GM19239 (cell line): ENCODE measurements at regions not wholly inside any gene's neighbourhood (a gene's known extent, or its start where the extent isn't known, plus 50 kb on each side); places are given as distances from the start of the nearest gene placed in this dataset.
"Not testable (repeated sequence)": the region's sequence is repeated elsewhere in the genome, so short reads cannot be mapped to it uniquely, and the experiment has no call there.

Experiments
- DNase-seq: peaks from one replicate; pipeline ENCODE4 v3.0.0; 2011; ENCODE audit warnings: low spot score; ENCODE audit not compliant: insufficient read length
- FAIRE-seq: peaks from 2 replicates; lab custom pipeline; 2011; peaks lifted over from hg19 to GRCh38; lab: Jason Lieb, UNC

- not testable (repeated sequence) for FAIRE-seq
Measured at GRCh38 chr15:20473465-20473864, 68.1 kb downstream of the GOLGA6L6 start.

DNA sequence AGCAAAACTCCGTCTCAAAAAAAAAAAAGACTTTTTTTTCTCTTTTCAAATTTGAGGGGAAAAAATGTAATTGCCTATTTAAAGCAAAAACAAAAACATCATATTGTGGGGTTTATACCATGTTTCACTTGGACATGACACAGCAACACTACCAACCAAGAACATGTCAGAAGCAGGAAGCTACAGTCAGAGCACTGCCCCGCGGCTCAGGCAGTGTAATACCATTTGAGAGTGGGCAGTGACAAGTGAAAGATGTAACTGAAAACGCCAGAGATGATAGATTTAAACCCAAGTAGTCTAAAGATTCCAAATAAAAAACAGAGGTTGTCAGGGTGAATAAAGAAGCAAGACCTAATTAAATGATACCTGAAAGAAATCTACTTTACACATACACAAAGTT lies 68.6 kb downstream of the GOLGA6L6 start:
- DNase-seq, FAIRE-seq: not testable (repeated sequence)

More at GRCh38 chr15:20473465-20473864, 68.1 kb downstream of the GOLGA6L6 start:
- DNase-seq, result not testable (repeated sequence)

DNA sequence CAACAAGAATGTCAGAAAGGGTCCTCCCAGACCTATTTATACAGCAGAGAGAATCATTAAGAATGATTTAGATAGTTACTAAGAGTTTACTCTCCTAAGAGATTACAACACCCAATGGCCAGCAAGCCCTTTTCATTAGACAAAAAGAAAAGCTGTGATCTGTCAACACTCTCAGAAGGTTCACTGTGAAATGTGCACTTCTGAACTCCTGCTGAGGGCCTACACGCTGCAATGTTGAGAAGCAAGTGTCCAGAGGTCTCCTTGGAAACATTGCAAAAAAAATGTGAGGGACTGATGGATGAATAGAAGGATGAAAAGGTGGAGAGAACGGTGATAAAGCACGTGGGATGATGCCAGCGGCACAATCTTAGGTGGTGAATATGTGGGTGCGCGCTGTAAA lies 70.8 kb downstream of the GOLGA6L6 start:
- DNase-seq, FAIRE-seq: not testable (repeated sequence)

GRCh38 chr15:20441138-20441537 lies 100.5 kb downstream of the GOLGA6L6 start:
- DNase-seq, FAIRE-seq: not testable (repeated sequence)

DNA sequence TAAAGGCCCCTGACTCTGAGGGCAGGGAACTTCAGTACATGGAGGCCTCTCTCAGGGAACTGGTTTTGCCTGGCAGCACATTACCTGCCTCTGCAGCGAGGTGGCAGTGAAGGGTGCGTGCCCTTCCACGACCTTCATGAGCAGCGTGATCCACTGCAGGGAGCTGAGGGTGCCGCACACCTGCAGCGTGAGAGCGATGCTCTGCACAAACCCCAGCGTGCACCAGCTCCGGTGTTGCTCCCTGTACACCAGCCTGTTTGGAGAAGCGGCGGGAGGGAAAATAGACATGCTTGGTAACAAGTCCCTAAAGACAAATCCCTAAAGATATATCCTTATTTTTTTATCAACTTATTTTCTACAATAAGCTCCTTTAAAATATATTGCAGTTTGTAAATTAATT lies 101.2 kb downstream of the GOLGA6L6 start:
- not testable (repeated sequence) for DNase-seq, FAIRE-seq

DNA sequence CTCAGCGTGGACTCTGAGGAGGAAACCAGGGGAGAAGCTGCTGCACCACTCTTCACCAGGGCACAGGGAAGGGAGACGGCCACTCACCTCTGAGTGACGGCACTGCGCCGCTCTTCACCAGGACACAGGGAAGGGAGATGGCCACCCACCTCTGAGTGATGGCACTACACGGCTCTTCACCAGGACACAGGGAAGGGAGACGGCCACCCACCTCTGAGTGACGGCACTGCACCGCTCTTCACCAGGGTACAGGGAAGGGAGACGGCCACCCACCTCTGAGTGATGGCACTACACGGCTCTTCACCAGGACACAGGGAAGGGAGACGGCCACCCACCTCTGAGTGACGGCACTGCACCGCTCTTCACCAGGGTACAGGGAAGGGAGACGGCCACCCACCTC lies 102.5 kb downstream of the GOLGA6L6 start:
- DNase-seq, FAIRE-seq: not testable (repeated sequence)

DNA sequence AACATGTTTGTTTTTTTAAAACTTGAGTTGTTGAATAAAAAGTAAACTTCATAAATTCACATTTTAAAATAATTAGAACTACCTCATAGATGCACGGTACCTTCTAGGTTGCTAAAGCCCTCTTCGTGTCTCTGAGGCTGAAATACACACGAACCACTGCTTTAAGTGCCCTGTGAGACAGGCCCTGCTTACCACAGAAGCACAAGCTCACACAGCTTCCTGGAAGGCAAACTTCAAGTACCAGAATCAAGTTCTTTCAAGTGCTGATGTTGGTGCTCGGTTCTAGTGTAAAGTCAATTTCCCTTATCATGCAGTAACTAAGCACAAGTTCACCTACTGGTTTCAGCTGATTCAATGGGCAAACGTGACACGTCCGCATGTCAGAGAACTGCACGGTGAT lies 103.3 kb downstream of the GOLGA6L6 start:
- not testable (repeated sequence) for FAIRE-seq, DNase-seq

DNA sequence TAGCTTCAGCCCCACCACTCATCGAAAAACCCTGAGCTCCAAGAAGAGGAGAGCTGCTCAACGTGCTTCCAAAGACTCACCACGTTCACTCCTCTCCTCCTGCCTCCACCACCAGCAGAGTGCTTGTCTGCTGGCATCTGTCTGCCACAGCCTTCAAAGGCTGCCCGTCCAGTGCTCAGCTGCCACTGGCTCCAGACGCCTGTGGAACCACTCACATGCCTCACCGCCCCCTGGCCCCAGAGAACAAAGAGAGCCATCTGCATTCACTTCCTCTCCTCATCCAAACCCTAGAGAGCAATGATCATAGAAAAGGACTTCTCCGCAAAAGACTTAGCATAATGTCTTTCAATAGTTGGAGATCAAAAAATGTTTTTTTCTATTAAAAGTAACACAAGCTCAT lies 108.1 kb downstream of the GOLGA6L6 start:
- FAIRE-seq, DNase-seq: not testable (repeated sequence)

- not testable (repeated sequence) for DNase-seq, FAIRE-seq
Measured at GRCh38 chr15:20430495-20430894, 111.1 kb downstream of the GOLGA6L6 start.

DNA sequence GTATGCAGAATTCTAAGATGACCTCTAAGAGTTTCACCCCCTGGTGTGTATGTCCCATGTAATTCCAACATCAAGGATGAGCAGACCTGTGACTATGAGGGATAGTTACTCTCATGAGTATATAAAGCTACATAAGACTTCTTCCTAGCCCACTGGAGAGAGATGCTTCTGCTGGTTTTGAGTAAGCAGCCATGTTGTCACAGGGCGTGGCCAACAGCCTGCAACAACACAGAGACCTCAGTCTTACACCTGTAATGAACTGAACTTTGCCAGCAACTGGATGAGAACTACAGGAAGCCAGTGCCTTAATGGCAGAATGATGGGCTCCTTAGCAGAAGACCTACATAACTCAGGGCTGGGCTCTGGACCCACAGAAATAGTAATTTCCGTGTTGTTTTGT lies 120.9 kb downstream of the GOLGA6L6 start:
- not testable (repeated sequence) for FAIRE-seq, DNase-seq

DNA sequence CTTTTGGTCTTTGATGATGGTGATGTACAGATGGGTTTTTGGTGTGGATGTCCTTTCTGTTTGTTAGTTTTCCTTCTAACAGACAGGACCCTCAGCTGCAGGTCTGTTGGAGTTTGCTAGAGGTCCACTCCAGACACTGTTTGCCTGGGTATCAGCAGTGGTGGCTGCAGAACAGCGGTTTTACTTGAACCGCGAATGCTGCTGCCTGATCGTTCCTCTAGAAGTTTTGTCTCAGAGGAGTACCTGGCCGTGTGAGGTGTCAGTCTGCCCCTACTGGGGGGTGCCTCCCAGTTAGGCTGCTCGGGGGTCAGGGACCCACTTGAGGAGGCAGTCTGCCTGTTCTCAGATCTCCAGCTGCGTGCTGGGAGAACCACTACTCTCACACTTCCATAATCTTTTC lies 125.0 kb downstream of the GOLGA6L6 start:
- not testable (repeated sequence) for FAIRE-seq, DNase-seq

DNA sequence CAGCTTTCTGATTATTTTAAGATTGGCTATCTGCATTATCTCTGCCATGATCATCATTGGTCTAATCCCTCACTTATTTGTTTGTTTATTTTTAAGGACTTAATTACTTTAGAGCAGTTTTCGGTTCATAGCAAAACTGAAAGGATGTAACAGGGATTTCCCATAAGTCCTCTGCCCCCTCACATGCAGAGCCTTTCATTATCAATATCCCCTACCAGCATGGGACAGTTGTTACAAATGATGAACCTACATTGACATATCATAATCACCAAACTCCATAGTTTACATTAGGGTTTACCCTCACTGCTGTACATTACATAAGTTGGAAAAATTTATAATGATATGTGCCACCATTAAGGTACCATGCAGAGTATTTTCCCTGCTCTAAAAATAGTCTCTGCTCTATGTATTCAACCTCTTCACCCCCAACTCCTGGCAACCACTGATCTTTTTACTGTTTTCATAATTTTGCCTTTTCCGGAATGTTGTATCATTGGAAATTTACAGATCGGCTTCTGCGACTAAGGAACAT lies 131.9 kb downstream of the GOLGA6L6 start:
- FAIRE-seq, DNase-seq: not testable (repeated sequence)

- DNase-seq, result no peak
- FAIRE-seq, result no peak
Measured at GRCh38 chr15:20409247-20409646, 132.4 kb downstream of the GOLGA6L6 start.

DNA sequence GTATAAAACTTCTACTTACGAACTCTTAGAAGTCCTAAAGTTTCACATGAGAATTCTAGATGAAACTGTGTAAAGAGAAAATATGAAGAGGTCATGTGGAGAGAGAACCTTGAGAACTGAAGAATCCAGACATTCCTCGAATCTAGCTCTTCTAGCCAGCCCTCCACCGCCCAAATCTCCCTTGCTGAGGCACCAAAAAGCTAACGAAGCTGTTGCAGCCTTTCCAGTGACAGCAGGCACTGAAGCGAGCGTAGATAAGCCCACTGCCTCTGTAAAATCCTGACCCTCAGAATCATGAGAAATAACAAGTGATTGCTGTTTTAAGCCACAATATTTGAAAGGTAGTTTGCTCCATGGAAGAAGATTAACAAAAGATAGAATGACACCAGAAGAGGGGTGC lies 134.0 kb downstream of the GOLGA6L6 start:
- FAIRE-seq, result no peak
- no peak for DNase-seq

DNA sequence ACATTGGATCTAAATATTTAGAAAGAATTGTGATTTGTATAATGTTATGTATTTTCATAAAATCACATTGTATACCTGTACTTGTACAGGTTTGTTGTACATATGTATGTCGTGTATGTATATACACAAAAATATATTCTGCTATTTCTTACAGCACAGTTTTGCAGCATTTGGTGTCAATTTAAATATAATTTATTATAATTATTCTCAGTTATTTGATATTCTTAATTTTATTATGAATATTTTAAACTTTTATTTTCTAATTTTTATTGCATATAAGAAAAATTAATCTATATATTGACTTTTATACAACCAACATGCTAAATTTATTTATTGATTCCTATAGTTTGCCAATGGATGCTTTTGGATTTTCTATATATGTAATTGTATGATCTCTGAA lies 137.0 kb downstream of the GOLGA6L6 start:
- not testable (repeated sequence) for FAIRE-seq, DNase-seq

GRCh38 chr15:20402586-20402985 lies 139.0 kb downstream of the GOLGA6L6 start:
- not testable (repeated sequence) for FAIRE-seq, DNase-seq

GRCh38 chr15:20401058-20401457 lies 140.5 kb downstream of the GOLGA6L6 start:
- DNase-seq, FAIRE-seq: not testable (repeated sequence)

GRCh38 chr15:20398680-20399079 lies 142.9 kb downstream of the GOLGA6L6 start:
- DNase-seq, FAIRE-seq: not testable (repeated sequence)

DNA sequence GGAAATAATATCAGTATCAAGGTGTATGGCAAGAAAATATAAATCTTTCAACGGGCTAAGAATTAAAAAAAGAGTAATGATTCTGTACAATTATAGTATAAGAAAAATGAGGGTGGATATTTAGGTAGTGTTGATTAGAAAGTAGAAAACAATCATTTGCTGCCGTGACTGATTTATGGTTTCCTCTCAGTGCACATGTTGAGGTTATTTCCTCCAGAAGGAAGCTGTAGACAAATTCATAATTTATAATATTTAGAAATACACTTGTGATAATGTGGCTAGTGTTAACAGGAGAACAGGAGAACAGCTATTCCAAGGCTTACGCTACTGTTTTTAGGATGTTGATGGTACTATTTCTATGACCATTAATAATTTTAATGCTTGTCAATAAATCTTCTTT lies 153.4 kb downstream of the GOLGA6L6 start:
- DNase-seq, FAIRE-seq: not testable (repeated sequence)

DNA sequence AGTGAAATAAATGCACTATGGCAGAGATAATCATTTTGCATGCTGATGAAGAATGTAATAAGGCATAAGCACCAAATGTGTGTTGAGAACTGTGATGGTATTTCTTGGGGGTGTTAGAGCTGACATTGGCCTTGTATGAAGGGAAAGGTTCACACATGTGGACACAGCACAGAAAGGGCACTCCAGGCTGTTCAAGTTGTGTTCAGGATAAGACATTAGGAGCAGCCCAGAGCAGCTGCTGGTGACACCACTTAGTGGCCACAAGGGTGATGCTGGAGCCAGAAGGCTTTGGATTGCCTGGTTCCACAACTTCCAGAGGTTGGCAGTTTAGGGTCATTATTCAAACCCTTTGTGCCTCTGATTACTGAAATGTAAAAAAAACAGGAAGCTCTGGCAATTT lies 155.4 kb downstream of the GOLGA6L6 start:
- FAIRE-seq (no peak), DNase-seq (no peak)

DNA sequence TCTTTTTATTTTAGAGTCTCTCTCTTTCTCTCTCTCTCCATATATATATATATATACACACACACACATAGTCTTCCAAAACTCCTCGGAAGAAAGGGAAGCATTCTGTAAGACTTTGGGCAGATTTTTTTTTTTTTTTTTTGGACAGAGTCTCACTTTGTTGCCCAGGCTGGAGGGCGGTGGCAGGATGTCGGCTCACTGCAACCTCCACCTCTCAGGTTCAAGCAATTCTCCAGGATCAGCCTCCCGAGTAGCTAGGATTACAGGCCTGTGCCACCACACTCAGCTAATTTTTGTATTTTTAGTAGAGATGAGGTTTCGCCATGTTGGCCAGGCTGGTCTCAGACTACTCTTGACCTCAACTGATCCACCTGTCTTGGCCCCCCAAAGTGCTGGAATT lies 161.4 kb downstream of the GOLGA6L6 start:
- FAIRE-seq, DNase-seq: not testable (repeated sequence)

- DNase-seq, result no peak
Measured at GRCh38 chr15:20376872-20377271, 164.7 kb downstream of the GOLGA6L6 start.

More at GRCh38 chr15:20376872-20377271, 164.7 kb downstream of the GOLGA6L6 start:
- FAIRE-seq, result no peak
